ENCODE measurements at regions not wholly inside any gene's neighbourhood (a gene's known extent, or its start where the extent isn't known, plus 50 kb on each side); places are given as distances from the start of the nearest gene placed in this dataset.
"Not testable (repeated sequence)": the region's sequence is repeated elsewhere in the genome, so short reads cannot be mapped to it uniquely, and the experiment has no call there.

DNA sequence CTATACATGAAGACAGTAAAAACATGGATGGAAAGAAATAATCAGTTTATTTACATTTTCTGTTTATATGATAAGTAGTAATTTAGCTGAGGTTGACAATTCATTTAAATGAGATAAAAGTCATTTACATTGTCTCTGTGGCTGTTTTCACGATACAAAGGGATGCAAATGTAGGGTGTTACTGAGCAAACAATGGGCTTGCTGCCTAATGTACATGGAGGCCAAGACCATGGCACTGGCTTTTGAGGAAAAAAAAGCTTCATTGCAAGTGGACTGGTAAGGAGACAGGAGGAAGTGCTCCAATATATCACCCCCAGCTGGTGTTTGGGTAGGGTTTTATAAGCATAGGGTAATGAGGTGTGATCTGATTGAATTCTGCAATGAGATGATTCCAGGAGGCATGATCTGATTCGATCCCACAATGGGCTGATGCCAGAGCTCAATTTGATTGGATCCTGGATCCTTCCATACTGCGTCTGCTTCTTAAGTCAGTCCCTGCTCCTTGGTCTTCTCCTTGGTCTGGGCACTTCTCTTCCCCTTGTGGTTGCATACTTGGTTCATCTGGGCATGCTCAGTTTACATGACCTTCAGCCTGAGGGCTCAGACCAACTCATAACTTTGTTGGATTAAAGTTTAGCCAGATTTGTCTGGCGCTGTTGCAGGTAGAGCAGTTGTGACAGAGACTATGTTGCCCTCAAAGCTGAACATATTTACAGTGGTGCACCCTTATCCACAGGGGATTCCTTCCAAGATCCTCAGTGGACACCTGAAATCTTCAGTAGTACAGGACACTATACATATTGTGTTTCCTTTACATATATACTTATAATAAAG is 181.2 kb downstream of the SPATA31A6 start:
- H2AFZ ChIP-seq (ENCODE audit: low read length); H2BK120ac ChIP-seq (ENCODE audit: low read depth, low read length); H3K14ac ChIP-seq (ENCODE audit: low read length); H3K23ac ChIP-seq (ENCODE audit: low read depth, low read length, poor library complexity); H3K4me3 ChIP-seq (ENCODE audit: low read length in 2 of 2); H3K18ac ChIP-seq (ENCODE audit: low read length); H3K36me3 ChIP-seq (replicated peaks in 1 of 2; ENCODE audit: control insufficient read depth in 2 of 2, insufficient read depth in 2 of 2, low read length in 2 of 2); H3K4me1 ChIP-seq (ENCODE audit: control insufficient read depth in 2 of 2, insufficient read depth in 1 of 2, low read depth in 1 of 2, low read length in 2 of 2); H3K27ac ChIP-seq (replicated peaks; ENCODE audit: low read length); H3K9ac ChIP-seq (ENCODE audit: low read depth, low read length, poor library complexity); H3K9me3 ChIP-seq (replicated peaks in 1 of 2; ENCODE audit: control insufficient read depth in 2 of 2, insufficient read depth in 1 of 2, low read depth in 1 of 2, low read length in 2 of 2); H2BK12ac ChIP-seq (ENCODE audit: low read length); H2BK5ac ChIP-seq (ENCODE audit: low read length); H4K91ac ChIP-seq (ENCODE audit: low read depth, low read length, poor library complexity); H3K4ac ChIP-seq (ENCODE audit: low read length); H3K4me2 ChIP-seq (ENCODE audit: insufficient read depth, low read length, poor library complexity, severe bottlenecking); H3K27me3 ChIP-seq (ENCODE audit: control insufficient read depth in 3 of 3, insufficient read depth in 3 of 3, low read depth in 1 of 3, low read length in 3 of 3); H3K79me1 ChIP-seq (ENCODE audit: low read depth, low read length); H2BK15ac ChIP-seq (ENCODE audit: low read length); H4K8ac ChIP-seq (ENCODE audit: low read depth, low read length); H2AK5ac ChIP-seq (ENCODE audit: low read depth, low read length); DNase-seq (ENCODE audit: low spot score): not testable (repeated sequence)
- no CpG with 5 or more reads among the region's 4 CpGs for WGBS, 2 donors (ENCODE audit: extremely low coverage in 2 of 2, insufficient read length in 2 of 2, insufficient replicate concordance in 1 of 2)

DNA sequence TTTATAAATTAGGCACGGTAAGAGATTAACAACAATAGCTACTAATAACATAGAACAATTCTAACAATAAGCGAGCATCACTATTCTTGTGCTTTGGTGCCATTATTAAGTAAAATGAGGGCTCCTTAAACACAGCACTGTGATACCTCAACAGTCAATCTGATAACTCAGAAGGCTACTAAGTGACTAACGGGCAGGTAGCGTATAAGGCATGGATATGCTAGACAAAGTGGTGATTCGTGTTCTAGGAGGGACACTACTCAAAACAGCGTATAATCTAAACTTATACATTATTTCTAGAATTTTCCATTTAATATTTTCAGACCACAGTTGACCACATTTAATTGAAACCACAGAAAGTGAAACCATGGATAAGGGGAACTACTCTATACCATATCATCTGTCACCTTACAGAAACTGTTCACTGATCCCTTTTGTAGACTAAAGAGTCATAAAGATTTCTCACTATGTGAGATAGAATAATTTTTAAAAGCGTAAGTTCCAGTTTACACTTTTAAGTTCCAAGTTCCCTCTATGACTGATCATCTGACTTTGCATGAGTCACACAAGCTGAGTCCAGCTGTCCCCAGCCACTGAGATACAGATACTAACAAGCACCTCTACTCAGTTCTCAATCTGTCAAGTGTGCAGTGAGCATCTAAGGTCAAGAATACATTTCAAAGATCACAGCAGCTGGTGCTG is 181.9 kb downstream of the SPATA31A6 start:
- not testable (repeated sequence) for H3K9ac ChIP-seq (ENCODE audit: low read depth, low read length, poor library complexity); H3K23ac ChIP-seq (ENCODE audit: low read depth, low read length, poor library complexity); H2AFZ ChIP-seq (ENCODE audit: low read length); H2AK5ac ChIP-seq (ENCODE audit: low read depth, low read length); H3K14ac ChIP-seq (ENCODE audit: low read length); H3K27ac ChIP-seq (replicated peaks; ENCODE audit: low read length); H4K91ac ChIP-seq (ENCODE audit: low read depth, low read length, poor library complexity); H3K36me3 ChIP-seq (replicated peaks in 1 of 2; ENCODE audit: control insufficient read depth in 2 of 2, insufficient read depth in 2 of 2, low read length in 2 of 2); DNase-seq (ENCODE audit: low spot score); H3K4me2 ChIP-seq (ENCODE audit: insufficient read depth, low read length, poor library complexity, severe bottlenecking); H3K18ac ChIP-seq (ENCODE audit: low read length); H3K4me1 ChIP-seq (ENCODE audit: control insufficient read depth in 2 of 2, insufficient read depth in 1 of 2, low read depth in 1 of 2, low read length in 2 of 2); H4K8ac ChIP-seq (ENCODE audit: low read depth, low read length); H3K9me3 ChIP-seq (replicated peaks in 1 of 2; ENCODE audit: control insufficient read depth in 2 of 2, insufficient read depth in 1 of 2, low read depth in 1 of 2, low read length in 2 of 2); H2BK5ac ChIP-seq (ENCODE audit: low read length); H2BK120ac ChIP-seq (ENCODE audit: low read depth, low read length); H3K4ac ChIP-seq (ENCODE audit: low read length); H3K4me3 ChIP-seq (ENCODE audit: low read length in 2 of 2); H2BK12ac ChIP-seq (ENCODE audit: low read length); H2BK15ac ChIP-seq (ENCODE audit: low read length); H3K79me1 ChIP-seq (ENCODE audit: low read depth, low read length); H3K27me3 ChIP-seq (ENCODE audit: control insufficient read depth in 3 of 3, insufficient read depth in 3 of 3, low read depth in 1 of 3, low read length in 3 of 3)
- WGBS, 2 donors (ENCODE audit: extremely low coverage in 2 of 2, insufficient read length in 2 of 2, insufficient replicate concordance in 1 of 2) = no CpG with 5 or more reads among the region's 7 CpGs

DNA sequence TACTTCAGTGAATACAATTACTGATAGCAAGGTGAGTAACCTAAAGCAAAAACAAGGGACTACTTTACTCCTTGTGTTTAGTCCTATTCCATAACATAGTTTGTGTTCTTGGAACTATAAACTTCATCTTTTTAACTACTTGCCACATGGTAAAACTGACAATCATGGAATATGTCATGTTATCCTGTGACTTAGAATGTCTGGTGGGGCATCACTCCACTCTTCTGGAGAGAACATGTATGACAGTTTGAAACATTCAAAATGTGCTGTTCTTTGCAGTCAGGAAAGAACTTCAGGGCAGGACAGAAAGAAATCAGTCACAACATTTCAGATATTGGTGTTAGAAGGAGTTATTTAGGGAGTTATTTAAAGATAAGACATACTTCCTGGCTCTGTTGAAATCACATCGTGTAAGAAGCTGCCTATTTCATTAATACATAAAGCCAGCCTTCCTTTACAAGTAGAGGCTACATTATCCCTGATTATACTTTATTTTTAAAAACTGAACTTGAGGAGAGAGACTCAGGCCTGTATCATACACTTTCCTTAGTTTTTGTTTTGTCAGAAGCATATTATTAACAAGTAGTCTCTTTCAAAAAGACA is 184.9 kb downstream of the SPATA31A6 start:
- not testable (repeated sequence) for H3K27me3 ChIP-seq (ENCODE audit: control insufficient read depth in 3 of 3, insufficient read depth in 3 of 3, low read depth in 1 of 3, low read length in 3 of 3); H3K36me3 ChIP-seq (replicated peaks in 1 of 2; ENCODE audit: control insufficient read depth in 2 of 2, insufficient read depth in 2 of 2, low read length in 2 of 2); H2BK15ac ChIP-seq (ENCODE audit: low read length); H4K8ac ChIP-seq (ENCODE audit: low read depth, low read length); H3K14ac ChIP-seq (ENCODE audit: low read length); H3K18ac ChIP-seq (ENCODE audit: low read length); H3K4me2 ChIP-seq (ENCODE audit: insufficient read depth, low read length, poor library complexity, severe bottlenecking); H2BK5ac ChIP-seq (ENCODE audit: low read length); H2BK12ac ChIP-seq (ENCODE audit: low read length); H3K79me1 ChIP-seq (ENCODE audit: low read depth, low read length); DNase-seq (ENCODE audit: low spot score); H2BK120ac ChIP-seq (ENCODE audit: low read depth, low read length); H3K4me1 ChIP-seq (ENCODE audit: control insufficient read depth in 2 of 2, insufficient read depth in 1 of 2, low read depth in 1 of 2, low read length in 2 of 2); H3K9ac ChIP-seq (ENCODE audit: low read depth, low read length, poor library complexity); H3K27ac ChIP-seq (replicated peaks; ENCODE audit: low read length); H4K91ac ChIP-seq (ENCODE audit: low read depth, low read length, poor library complexity); H2AFZ ChIP-seq (ENCODE audit: low read length); H3K9me3 ChIP-seq (replicated peaks in 1 of 2; ENCODE audit: control insufficient read depth in 2 of 2, insufficient read depth in 1 of 2, low read depth in 1 of 2, low read length in 2 of 2); H3K23ac ChIP-seq (ENCODE audit: low read depth, low read length, poor library complexity); H2AK5ac ChIP-seq (ENCODE audit: low read depth, low read length); H3K4me3 ChIP-seq (ENCODE audit: low read length in 2 of 2); H3K4ac ChIP-seq (ENCODE audit: low read length)
- no CpG with 5 or more reads among the region's 1 CpG for WGBS, 2 donors (ENCODE audit: extremely low coverage in 2 of 2, insufficient read length in 2 of 2, insufficient replicate concordance in 1 of 2)

DNA sequence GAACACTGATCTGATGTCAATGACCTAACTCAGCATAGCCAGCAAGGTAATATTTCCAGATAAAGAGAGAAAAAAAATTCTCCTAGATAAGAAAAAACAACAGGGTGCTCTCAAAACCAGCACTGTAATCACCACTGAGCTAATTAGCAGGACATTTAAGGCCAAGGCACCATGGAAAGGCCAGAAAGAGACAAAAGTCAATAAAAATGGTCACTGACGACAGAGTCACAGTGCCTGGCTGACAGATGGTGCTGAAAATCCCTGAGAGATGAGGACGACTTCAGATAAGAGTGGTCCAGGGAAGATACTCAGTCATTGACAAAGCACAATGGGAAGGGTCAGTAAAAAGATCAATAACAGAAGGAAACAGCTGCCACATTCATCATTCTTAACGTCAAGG is 186.7 kb downstream of the SPATA31A6 start:
- H3K4me2 ChIP-seq (ENCODE audit: insufficient read depth, low read length, poor library complexity, severe bottlenecking); H2AFZ ChIP-seq (ENCODE audit: low read length); H3K27me3 ChIP-seq (ENCODE audit: control insufficient read depth in 3 of 3, insufficient read depth in 3 of 3, low read depth in 1 of 3, low read length in 3 of 3); H2BK12ac ChIP-seq (ENCODE audit: low read length); H3K4ac ChIP-seq (ENCODE audit: low read length); H4K8ac ChIP-seq (ENCODE audit: low read depth, low read length); H3K79me1 ChIP-seq (ENCODE audit: low read depth, low read length); H3K18ac ChIP-seq (ENCODE audit: low read length); H3K9ac ChIP-seq (ENCODE audit: low read depth, low read length, poor library complexity); H3K4me1 ChIP-seq (ENCODE audit: control insufficient read depth in 2 of 2, insufficient read depth in 1 of 2, low read depth in 1 of 2, low read length in 2 of 2); H2BK15ac ChIP-seq (ENCODE audit: low read length); H3K36me3 ChIP-seq (replicated peaks in 1 of 2; ENCODE audit: control insufficient read depth in 2 of 2, insufficient read depth in 2 of 2, low read length in 2 of 2); H3K9me3 ChIP-seq (replicated peaks in 1 of 2; ENCODE audit: control insufficient read depth in 2 of 2, insufficient read depth in 1 of 2, low read depth in 1 of 2, low read length in 2 of 2); H2BK120ac ChIP-seq (ENCODE audit: low read depth, low read length); DNase-seq (ENCODE audit: low spot score); H3K23ac ChIP-seq (ENCODE audit: low read depth, low read length, poor library complexity); H2BK5ac ChIP-seq (ENCODE audit: low read length); H3K27ac ChIP-seq (replicated peaks; ENCODE audit: low read length); H4K91ac ChIP-seq (ENCODE audit: low read depth, low read length, poor library complexity); H3K4me3 ChIP-seq (ENCODE audit: low read length in 2 of 2); H3K14ac ChIP-seq (ENCODE audit: low read length); H2AK5ac ChIP-seq (ENCODE audit: low read depth, low read length): not testable (repeated sequence)
- WGBS, 2 donors (ENCODE audit: extremely low coverage in 2 of 2, insufficient read length in 2 of 2, insufficient replicate concordance in 1 of 2) = no CpG with 5 or more reads among the region's 3 CpGs

Data from neuronal stem cell (in vitro differentiated cells).